Activated CD4-positive, alpha-beta T cell treated with anti-CD3 and anti-CD28 coated beads, Interleukin-2, amount 10 ng/mL, durations not matched to agents 24 days and 14 days (primary cell): ENCODE measurements at regions not wholly inside any gene's neighbourhood (a gene's known extent, or its start where the extent isn't known, plus 50 kb on each side); places are given as distances from the start of the nearest gene placed in this dataset.

Experiments used
- DNase-seq: peaks from one replicate; pipeline ENCODE4 v3.0.0; 2022
- H3K27ac Mint-ChIP-seq: one replicate; pipeline ENCODE4 v1.8.0; 2022; ENCODE audit warnings: mild to moderate bottlenecking, mixed read lengths
- H3K27me3 Mint-ChIP-seq: one replicate; pipeline ENCODE4 v1.8.0; 2022; ENCODE audit warnings: mixed read lengths
- H3K36me3 Mint-ChIP-seq: one replicate; pipeline ENCODE4 v1.8.0; 2022; ENCODE audit warnings: low read depth, mild to moderate bottlenecking, mixed read lengths
- H3K4me1 Mint-ChIP-seq: one replicate; pipeline ENCODE4 v1.8.0; 2021; ENCODE audit warnings: mixed read lengths
- H3K4me3 Mint-ChIP-seq: one replicate; pipeline ENCODE4 v1.8.0; 2022; ENCODE audit warnings: mild to moderate bottlenecking, moderate library complexity, mixed read lengths
- H3K9me3 Mint-ChIP-seq: one replicate; pipeline ENCODE4 v1.8.0; 2021; ENCODE audit warnings: mixed read lengths
- intact Hi-C: fragments of 100-400 bp; cut with micrococcal nuclease; formaldehyde crosslinking; loops from one replicate; pipeline ENCODE4 v1.15.1; 2023

- H3K4me3 Mint-ChIP-seq, result no peak overlapping the region
- no peak overlapping the region for H3K27ac Mint-ChIP-seq
- H3K27me3 Mint-ChIP-seq, result peaks cover 11% of the 10 kb centered on the region
- intact Hi-C loops, result no loop called here
- H3K4me1 Mint-ChIP-seq, result no peaks in the 10 kb centered on the region
- no peak for DNase-seq
- H3K9me3 Mint-ChIP-seq, result peaks cover 13% of the 10 kb centered on the region
- no peaks in the 10 kb centered on the region for H3K36me3 Mint-ChIP-seq
These were observed 108.9 kb downstream of the SAMD9 start for GRCh38 chr7:93008833-93009232.

- Mint-ChIP-seq H3K27ac (no peak overlapping the region), H3K9me3 (peaks cover 14% of the 10 kb centered on the region), H3K4me3 (no peak overlapping the region), H3K36me3 (no peaks in the 10 kb centered on the region), H3K27me3 (peaks cover 12% of the 10 kb centered on the region), H3K4me1 (no peaks in the 10 kb centered on the region)
- intact Hi-C loops, result no loop called here
- DNase-seq, result no peak
These were observed 111.2 kb downstream of the SAMD9 start for GRCh38 chr7:93006480-93007095.

GRCh38 chr7:93004906-93005305 lies 112.9 kb downstream of the SAMD9 start:
- H3K4me1 Mint-ChIP-seq, result no peaks in the 10 kb centered on the region
- DNase-seq, result no peak
- H3K27ac Mint-ChIP-seq, result no peak overlapping the region
- intact Hi-C loops, result no loop called here
- H3K36me3 Mint-ChIP-seq, result no peaks in the 10 kb centered on the region
- H3K27me3 Mint-ChIP-seq, result peaks cover 9% of the 10 kb centered on the region
- H3K9me3 Mint-ChIP-seq, result peaks cover 11% of the 10 kb centered on the region
- H3K4me3 Mint-ChIP-seq, result no peak overlapping the region

- Mint-ChIP-seq H3K9me3 (no peaks in the 10 kb centered on the region), H3K4me1 (no peaks in the 10 kb centered on the region), H3K27me3 (peaks cover 11% of the 10 kb centered on the region), H3K4me3 (no peak overlapping the region), H3K27ac (no peak overlapping the region), H3K36me3 (no peaks in the 10 kb centered on the region)
- DNase-seq, result no peak
- intact Hi-C loops, result no loop called here
These were observed 120.1 kb downstream of the SAMD9 start for GRCh38 chr7:92997719-92998118.

GRCh38 chr7:92997152-92997551 lies 120.6 kb downstream of the SAMD9 start:
- Mint-ChIP-seq H3K27ac (no peak overlapping the region), H3K36me3 (no peaks in the 10 kb centered on the region)

GRCh38 chr7:92994901-92995300 lies 122.9 kb downstream of the SAMD9 start:
- intact Hi-C loops, result no loop called here
- H3K4me1 Mint-ChIP-seq, result no peaks in the 10 kb centered on the region
- no peak overlapping the region for H3K27ac Mint-ChIP-seq
- H3K9me3 Mint-ChIP-seq, result peaks cover 2% of the 10 kb centered on the region
- H3K4me3 Mint-ChIP-seq, result no peak overlapping the region
- H3K27me3 Mint-ChIP-seq, result peaks cover 11% of the 10 kb centered on the region
- DNase-seq, result no peak
- H3K36me3 Mint-ChIP-seq, result no peaks in the 10 kb centered on the region

More at GRCh38 chr7:92997152-92997551, 120.6 kb downstream of the SAMD9 start:
- Mint-ChIP-seq H3K4me3 (no peak overlapping the region), H3K4me1 (no peaks in the 10 kb centered on the region), H3K27me3 (peaks cover 11% of the 10 kb centered on the region), H3K9me3 (no peaks in the 10 kb centered on the region)
- DNase-seq, result no peak
- intact Hi-C loops, result no loop called here

GRCh38 chr7:92992932-92993331 lies 124.8 kb downstream of the SAMD9 start:
- Mint-ChIP-seq H3K36me3 (no peaks in the 10 kb centered on the region), H3K27ac (no peak overlapping the region)

GRCh38 chr7:92992483-92992882 lies 125.3 kb downstream of the SAMD9 start:
- Mint-ChIP-seq H3K36me3 (no peaks in the 10 kb centered on the region), H3K4me1 (peaks cover 2% of the 10 kb centered on the region), H3K9me3 (peaks cover 3% of the 10 kb centered on the region), H3K27ac (no peak overlapping the region), H3K27me3 (peaks cover under 1% of the 10 kb centered on the region), H3K4me3 (no peak overlapping the region)
- intact Hi-C loops, result no loop called here
- no peak for DNase-seq

More at GRCh38 chr7:92992932-92993331, 124.8 kb downstream of the SAMD9 start:
- H3K27me3 Mint-ChIP-seq, result peaks cover under 1% of the 10 kb centered on the region
- H3K4me3 Mint-ChIP-seq, result no peak overlapping the region
- H3K4me1 Mint-ChIP-seq, result peaks cover 2% of the 10 kb centered on the region
- peaks cover 3% of the 10 kb centered on the region for H3K9me3 Mint-ChIP-seq
- intact Hi-C loops, result no loop called here
- no peak for DNase-seq

- H3K27ac Mint-ChIP-seq, result no peak overlapping the region
- intact Hi-C loops, result no loop called here
- H3K9me3 Mint-ChIP-seq, result peaks cover 7% of the 10 kb centered on the region
- H3K4me1 Mint-ChIP-seq, result peaks cover 2% of the 10 kb centered on the region
- H3K27me3 Mint-ChIP-seq, result peaks cover 3% of the 10 kb centered on the region
- no peaks in the 10 kb centered on the region for H3K36me3 Mint-ChIP-seq
- no peak overlapping the region for H3K4me3 Mint-ChIP-seq
- DNase-seq, result no peak
These were observed 126.6 kb downstream of the SAMD9 start for GRCh38 chr7:92991190-92991589.

- Mint-ChIP-seq H3K4me3 (no peak overlapping the region), H3K27me3 (peaks cover 3% of the 10 kb centered on the region), H3K9me3 (peaks cover 7% of the 10 kb centered on the region), H3K36me3 (no peaks in the 10 kb centered on the region), H3K4me1 (peaks cover 2% of the 10 kb centered on the region), H3K27ac (no peak overlapping the region)
- intact Hi-C loops, result no loop called here
- DNase-seq, result no peak
These were observed 128.7 kb downstream of the SAMD9 start for GRCh38 chr7:92988941-92989545.

- Mint-ChIP-seq H3K27me3 (peaks cover 3% of the 10 kb centered on the region), H3K36me3 (no peaks in the 10 kb centered on the region), H3K4me3 (no peak overlapping the region), H3K27ac (no peak overlapping the region), H3K9me3 (peaks cover 7% of the 10 kb centered on the region), H3K4me1 (peaks cover 2% of the 10 kb centered on the region)
- intact Hi-C loops, result no loop called here
- DNase-seq, result no peak
These were observed 129.7 kb downstream of the SAMD9 start for GRCh38 chr7:92988051-92988450.

GRCh38 chr7:92987538-92987937 lies 130.2 kb downstream of the SAMD9 start:
- no peak for DNase-seq
- intact Hi-C loops, result no loop called here
- H3K27me3 Mint-ChIP-seq, result peaks cover 3% of the 10 kb centered on the region
- H3K36me3 Mint-ChIP-seq, result no peaks in the 10 kb centered on the region
- H3K9me3 Mint-ChIP-seq, result peaks cover 7% of the 10 kb centered on the region
- peaks cover 2% of the 10 kb centered on the region for H3K4me1 Mint-ChIP-seq
- H3K27ac Mint-ChIP-seq, result no peak overlapping the region
- H3K4me3 Mint-ChIP-seq, result no peak overlapping the region

- Mint-ChIP-seq H3K4me3 (no peak overlapping the region), H3K9me3 (peaks cover 7% of the 10 kb centered on the region), H3K27ac (no peak overlapping the region), H3K4me1 (peaks cover 2% of the 10 kb centered on the region), H3K27me3 (peaks cover 3% of the 10 kb centered on the region), H3K36me3 (no peaks in the 10 kb centered on the region)
- intact Hi-C loops, result no loop called here
- no peak for DNase-seq
These were observed 130.7 kb downstream of the SAMD9 start for GRCh38 chr7:92987095-92987494.

- H3K27ac Mint-ChIP-seq, result no peak overlapping the region
- H3K36me3 Mint-ChIP-seq, result no peaks in the 10 kb centered on the region
- H3K27me3 Mint-ChIP-seq, result peaks cover 5% of the 10 kb centered on the region
- H3K9me3 Mint-ChIP-seq, result peaks cover 10% of the 10 kb centered on the region
- no peak overlapping the region for H3K4me3 Mint-ChIP-seq
- no peak for DNase-seq
- no peaks in the 10 kb centered on the region for H3K4me1 Mint-ChIP-seq
- intact Hi-C loops, result no loop called here
These were observed 134.9 kb downstream of the SAMD9 start for GRCh38 chr7:92982928-92983327.

- Mint-ChIP-seq H3K36me3 (peaks cover 4% of the 10 kb centered on the region), H3K27me3 (peaks cover 2% of the 10 kb centered on the region), H3K4me1 (peaks cover 7% of the 10 kb centered on the region), H3K27ac (no peak overlapping the region), H3K9me3 (peaks cover 25% of the 10 kb centered on the region), H3K4me3 (no peak overlapping the region)
- no peak for DNase-seq
- intact Hi-C loops, result loop anchor here (5.0 kb wide), 1 partner anchor 60 kb away; no protein-coding TSS in a partner anchor
These were observed 140.6 kb upstream of the CDK6 start for GRCh38 chr7:92976931-92977330.
